Neural progenitor cell (in vitro differentiated cells): ENCODE measurements at regions not wholly inside any gene's neighbourhood (a gene's known extent, or its start where the extent isn't known, plus 50 kb on each side); places are given as distances from the start of the nearest gene placed in this dataset.

Source experiments
- DNase-seq: peaks from one replicate; pipeline ENCODE4 v3.0.0-alpha.2; 2016; ENCODE audit warnings: low spot score
- H2AFZ ChIP-seq: fragments of 200-600 bp; sonication (generic); replicated peaks from 2 replicates; pipeline ENCODE4 v1.6.1; 2016; ENCODE audit warnings: antibody characterized with exemption
- H3F3A ChIP-seq: fragments of 200-600 bp; sonication (generic); 2 replicates; pipeline ENCODE4 v1.6.1; 2016; ENCODE audit warnings: antibody characterized with exemption, low read depth
- H3K27ac ChIP-seq: fragments of 200-600 bp; sonication (generic); 2 replicates; pipeline ENCODE4 v1.5.1; 2016; ENCODE audit warnings: mild to moderate bottlenecking
- H3K27me3 ChIP-seq: fragments of 200-600 bp; sonication (generic); 2 replicates; pipeline ENCODE4 v1.6.1; 2016; ENCODE audit warnings: mild to moderate bottlenecking, moderate library complexity
- H3K36me3 ChIP-seq: fragments of 200-600 bp; sonication (generic); 2 replicates; pipeline ENCODE4 v1.5.1; 2016
- H3K4me1 ChIP-seq: fragments of 200-600 bp; sonication (generic); 2 replicates; pipeline ENCODE4 v1.6.1; 2016; ENCODE audit warnings: mixed run types
- H3K4me2 ChIP-seq: fragments of 200-600 bp; sonication (generic); 2 replicates; pipeline ENCODE4 v1.6.1; 2016
- H3K4me3 ChIP-seq: fragments of 200-600 bp; sonication (generic); 2 replicates; pipeline ENCODE4 v1.5.1; 2016
- H3K79me2 ChIP-seq: fragments of 200-600 bp; sonication (generic); 2 replicates; pipeline ENCODE4 v1.6.1; 2016; ENCODE audit warnings: low read depth
- H3K9ac ChIP-seq: fragments of 200-600 bp; sonication (generic); 2 replicates; pipeline ENCODE4 v1.6.1; 2016
- H3K9me3 ChIP-seq: fragments of 200-600 bp; sonication (generic); 2 replicates; pipeline ENCODE4 v1.5.1; 2016; ENCODE audit warnings: low read depth
- H4K20me1 ChIP-seq: fragments of 200-600 bp; sonication (generic); 2 replicates; pipeline ENCODE4 v1.6.1; 2016; ENCODE audit warnings: low read depth
- H3K27ac Mint-ChIP-seq: 3 replicates; pipeline ENCODE4 v1.8.0; 2021; ENCODE audit warnings: mixed read lengths
- H3K27me3 Mint-ChIP-seq: 2 replicates; pipeline ENCODE4 v1.8.0; 2022; ENCODE audit warnings: low read depth, mild to moderate bottlenecking, inconsistent platforms, moderate library complexity, mixed read lengths; ENCODE audit not compliant: insufficient read depth
- H3K36me3 Mint-ChIP-seq: 3 replicates; pipeline ENCODE4 v1.8.0; 2021; ENCODE audit warnings: mixed read lengths
- H3K4me1 Mint-ChIP-seq: 3 replicates; pipeline ENCODE4 v1.8.0; 2021; ENCODE audit warnings: mixed read lengths
- H3K4me3 Mint-ChIP-seq: 3 replicates; pipeline ENCODE4 v1.8.0; 2021; ENCODE audit warnings: mild to moderate bottlenecking, moderate library complexity, mixed read lengths
- H3K9me3 Mint-ChIP-seq: 3 replicates; pipeline ENCODE4 v1.8.0; 2020; ENCODE audit warnings: mixed read lengths
- CTCF ChIP-seq: fragments of 200-600 bp; sonication (generic); IDR thresholded peaks from 2 replicates; pipeline ENCODE4 v1.5.1; 2017; ENCODE audit warnings: antibody characterized with exemption, mild to moderate bottlenecking
- EZH2 ChIP-seq: fragments of 200-600 bp; sonication (generic); IDR thresholded peaks from 2 replicates; pipeline ENCODE4 v1.6.1; 2017; ENCODE audit warnings: antibody characterized with exemption, mild to moderate bottlenecking, moderate library complexity
- EZH2phosphoT487 ChIP-seq: fragments of 200-600 bp; sonication (generic); IDR thresholded peaks from 2 replicates; pipeline ENCODE4 v1.6.1; 2017; ENCODE audit warnings: antibody characterized with exemption

GRCh38 chr11:29959488-29959887 lies 57.3 kb downstream of the KCNA4 start:
- Mint-ChIP-seq H3K9me3 (no peaks in the 10 kb centered on the region), H3K27me3 (no peaks in the 10 kb centered on the region), H3K4me3 (no peak overlapping the region), H3K27ac (no peak overlapping the region), H3K4me1 (peaks cover 3% of the 10 kb centered on the region), H3K36me3 (no peaks in the 10 kb centered on the region)
- Histone ChIP-seq H3K4me1 (peaks cover 9% of the 10 kb centered on the region), H3K79me2 (no peaks in the 10 kb centered on the region), H3F3A (no peaks in the 10 kb centered on the region), H3K27ac (no peak overlapping the region), H3K36me3 (no peaks in the 10 kb centered on the region), H3K9me3 (no peaks in the 10 kb centered on the region), H3K4me3 (no peak overlapping the region), H3K27me3 (no peaks in the 10 kb centered on the region), H4K20me1 (no peaks in the 10 kb centered on the region), H3K9ac (no peak overlapping the region), H3K4me2 (no peak overlapping the region), H2AFZ (peak overlapping the region; percentile 21)
- TF ChIP-seq EZH2phosphoT487 (no peak), CTCF (no peak), EZH2 (no peak)
- no peak for DNase-seq

- no peaks in the 10 kb centered on the region for H3K9me3 ChIP-seq
- no peaks in the 10 kb centered on the region for H3K27me3 ChIP-seq
- H2AFZ ChIP-seq: peak overlapping the region; percentile 40
- H3K4me1 ChIP-seq: peaks cover 9% of the 10 kb centered on the region
- no peak overlapping the region for H3K9ac ChIP-seq
- no peaks in the 10 kb centered on the region for H3F3A ChIP-seq
- no peak overlapping the region for H3K4me3 ChIP-seq
- no peaks in the 10 kb centered on the region for H4K20me1 ChIP-seq
- Mint-ChIP-seq H3K27ac (no peak overlapping the region), H3K27me3 (no peaks in the 10 kb centered on the region), H3K9me3 (no peaks in the 10 kb centered on the region), H3K4me1 (peaks cover 3% of the 10 kb centered on the region), H3K4me3 (no peak overlapping the region), H3K36me3 (no peaks in the 10 kb centered on the region)
- no peak overlapping the region for H3K27ac ChIP-seq
- H3K79me2 ChIP-seq: no peaks in the 10 kb centered on the region
- no peak for TF ChIP-seq CTCF
- no peak for TF ChIP-seq EZH2phosphoT487
- no peak for TF ChIP-seq EZH2
- no peak overlapping the region for H3K4me2 ChIP-seq
- peak; percentile 3 for DNase-seq
- H3K36me3 ChIP-seq: no peaks in the 10 kb centered on the region
Observed at GRCh38 chr11:29957431-29957830, 59.4 kb downstream of the KCNA4 start.

- Histone ChIP-seq H3K79me2 (no peaks in the 10 kb centered on the region), H3F3A (no peaks in the 10 kb centered on the region), H3K27ac (no peak overlapping the region), H3K4me3 (no peak overlapping the region), H2AFZ (no peak overlapping the region), H3K9ac (no peak overlapping the region), H3K4me1 (peaks cover 9% of the 10 kb centered on the region), H4K20me1 (no peaks in the 10 kb centered on the region), H3K36me3 (no peaks in the 10 kb centered on the region), H3K27me3 (no peaks in the 10 kb centered on the region), H3K4me2 (no peak overlapping the region), H3K9me3 (no peaks in the 10 kb centered on the region)
- no peak for DNase-seq
- Mint-ChIP-seq H3K9me3 (no peaks in the 10 kb centered on the region), H3K27ac (no peak overlapping the region), H3K27me3 (no peaks in the 10 kb centered on the region), H3K36me3 (no peaks in the 10 kb centered on the region), H3K4me1 (peaks cover 3% of the 10 kb centered on the region), H3K4me3 (no peak overlapping the region)
- TF ChIP-seq CTCF: no peak
- TF ChIP-seq EZH2phosphoT487: no peak
- TF ChIP-seq EZH2: no peak
Observed at GRCh38 chr11:29956076-29956556, 60.7 kb downstream of the KCNA4 start.
